GM10266 (cell line): ENCODE measurements at regions not wholly inside any gene's neighbourhood (a gene's known extent, or its start where the extent isn't known, plus 50 kb on each side); places are given as distances from the start of the nearest gene placed in this dataset.

Source experiments
- DNase-seq: peaks from one replicate; pipeline ENCODE4 v3.0.0; 2012; ENCODE audit errors: extremely low spot score
- TF ChIP-seq, protein P1 (sequence below): IDR thresholded peaks from 2 replicates; pipeline ENCODE4 v1.5.1; 2012; ENCODE audit warnings: mild to moderate bottlenecking, low read depth; ENCODE audit not compliant: control insufficient read depth, insufficient read depth; ENCODE audit errors: missing control alignments

DNA sequence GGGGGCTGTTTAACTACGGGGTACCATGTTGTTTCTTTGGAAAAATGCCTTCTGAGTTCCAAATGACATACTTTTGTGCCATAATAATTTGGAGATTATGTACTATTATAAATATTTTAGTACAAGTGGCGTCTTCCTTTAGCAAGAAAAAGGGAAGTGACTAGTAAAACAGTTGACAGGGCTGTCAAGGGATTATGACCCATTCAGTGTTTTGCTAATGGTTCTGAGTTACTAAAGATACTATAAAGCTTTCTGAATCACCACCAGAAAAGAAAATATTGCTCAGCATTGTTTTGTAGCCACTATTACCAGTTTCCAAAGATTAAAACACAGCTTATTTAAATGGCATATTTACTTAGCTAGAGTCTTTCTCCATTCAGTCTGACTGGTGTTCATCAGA, 334.9 kb downstream of the SNAPC1 start:
- no peak for DNase-seq
- TF ChIP-seq, protein P1, sequence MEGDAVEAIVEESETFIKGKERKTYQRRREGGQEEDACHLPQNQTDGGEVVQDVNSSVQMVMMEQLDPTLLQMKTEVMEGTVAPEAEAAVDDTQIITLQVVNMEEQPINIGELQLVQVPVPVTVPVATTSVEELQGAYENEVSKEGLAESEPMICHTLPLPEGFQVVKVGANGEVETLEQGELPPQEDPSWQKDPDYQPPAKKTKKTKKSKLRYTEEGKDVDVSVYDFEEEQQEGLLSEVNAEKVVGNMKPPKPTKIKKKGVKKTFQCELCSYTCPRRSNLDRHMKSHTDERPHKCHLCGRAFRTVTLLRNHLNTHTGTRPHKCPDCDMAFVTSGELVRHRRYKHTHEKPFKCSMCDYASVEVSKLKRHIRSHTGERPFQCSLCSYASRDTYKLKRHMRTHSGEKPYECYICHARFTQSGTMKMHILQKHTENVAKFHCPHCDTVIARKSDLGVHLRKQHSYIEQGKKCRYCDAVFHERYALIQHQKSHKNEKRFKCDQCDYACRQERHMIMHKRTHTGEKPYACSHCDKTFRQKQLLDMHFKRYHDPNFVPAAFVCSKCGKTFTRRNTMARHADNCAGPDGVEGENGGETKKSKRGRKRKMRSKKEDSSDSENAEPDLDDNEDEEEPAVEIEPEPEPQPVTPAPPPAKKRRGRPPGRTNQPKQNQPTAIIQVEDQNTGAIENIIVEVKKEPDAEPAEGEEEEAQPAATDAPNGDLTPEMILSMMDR: no peak

DNA sequence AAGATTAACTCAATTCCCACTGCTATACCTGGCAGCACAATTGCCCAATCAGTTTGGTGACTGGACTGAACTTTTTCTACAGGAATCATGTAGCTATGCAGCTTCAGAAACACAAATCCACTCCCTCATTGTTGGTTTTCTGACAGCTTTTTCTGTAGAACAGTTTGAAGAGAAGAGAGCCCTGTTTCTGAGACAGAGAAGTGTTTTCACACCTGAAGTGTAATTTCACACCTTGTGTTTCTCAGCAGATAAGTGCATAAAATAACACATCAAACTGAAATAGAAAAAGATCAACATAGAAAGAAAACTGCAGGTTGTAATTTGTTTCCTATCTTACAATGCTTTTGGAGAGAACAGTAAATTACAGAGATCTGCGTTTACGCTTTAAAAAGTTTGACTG, 335.6 kb downstream of the SNAPC1 start:
- no peak for DNase-seq
- TF ChIP-seq, protein P1: no peak

DNA sequence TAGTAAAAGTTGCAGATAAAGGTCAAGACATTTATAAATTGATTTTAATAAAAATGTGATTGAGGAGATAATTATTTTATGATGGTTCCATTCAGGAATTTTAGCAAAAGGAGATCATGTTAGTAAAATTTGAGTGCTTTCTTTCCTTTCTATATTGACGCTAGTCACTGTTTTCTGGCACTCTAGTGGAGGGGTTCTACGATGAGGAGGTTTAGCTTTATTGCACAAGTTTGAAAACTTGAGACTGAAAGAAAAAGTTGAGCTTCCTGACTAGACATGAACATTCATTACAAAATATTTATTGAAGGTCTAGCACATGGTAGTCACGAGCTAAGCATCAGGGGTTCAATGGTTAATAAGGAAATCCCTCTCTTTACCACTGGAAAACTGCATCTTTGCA, 336.1 kb downstream of the SNAPC1 start:
- TF ChIP-seq, protein P1: no peak
- DNase-seq: no peak

DNA sequence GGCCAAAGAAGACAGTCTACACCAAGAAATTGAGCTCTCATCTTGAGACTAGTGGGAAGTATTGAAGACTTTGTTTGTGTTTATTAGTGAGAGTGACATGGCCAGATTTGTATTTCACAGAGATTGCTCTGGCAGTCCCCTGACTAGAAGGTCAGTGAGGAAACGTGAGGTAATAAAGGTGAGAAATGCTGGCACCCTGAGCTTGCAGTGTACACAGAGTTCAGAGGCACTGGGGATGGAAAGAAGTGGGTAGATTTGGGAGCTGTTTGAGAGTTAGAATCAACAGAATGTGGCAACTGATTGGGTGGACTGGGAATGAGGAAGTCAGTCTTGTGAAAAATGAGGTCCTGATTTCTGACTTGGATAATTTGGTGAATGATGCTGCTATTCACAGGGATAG, 336.9 kb downstream of the SNAPC1 start:
- no peak for DNase-seq
- TF ChIP-seq, protein P1: no peak

DNA sequence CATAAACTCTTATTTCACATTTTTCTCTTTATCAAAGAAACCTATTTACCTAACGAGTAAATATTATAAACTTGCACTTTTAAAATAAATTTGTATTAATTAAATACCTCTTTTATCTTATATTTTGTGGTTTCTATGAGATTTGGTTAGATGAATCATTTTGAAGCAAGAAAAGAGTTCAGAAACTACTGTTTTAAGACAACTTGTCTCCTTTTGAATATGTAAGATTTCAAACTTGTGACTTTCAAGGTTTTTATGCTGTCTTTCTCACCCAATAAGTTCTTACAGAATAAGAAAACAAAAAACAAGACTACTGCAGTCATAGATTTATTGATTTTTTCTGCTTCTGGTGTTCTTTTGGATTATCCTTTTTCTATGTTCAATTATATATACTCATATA, 339.0 kb downstream of the SNAPC1 start:
- TF ChIP-seq, protein P1: no peak
- DNase-seq: no peak

DNA sequence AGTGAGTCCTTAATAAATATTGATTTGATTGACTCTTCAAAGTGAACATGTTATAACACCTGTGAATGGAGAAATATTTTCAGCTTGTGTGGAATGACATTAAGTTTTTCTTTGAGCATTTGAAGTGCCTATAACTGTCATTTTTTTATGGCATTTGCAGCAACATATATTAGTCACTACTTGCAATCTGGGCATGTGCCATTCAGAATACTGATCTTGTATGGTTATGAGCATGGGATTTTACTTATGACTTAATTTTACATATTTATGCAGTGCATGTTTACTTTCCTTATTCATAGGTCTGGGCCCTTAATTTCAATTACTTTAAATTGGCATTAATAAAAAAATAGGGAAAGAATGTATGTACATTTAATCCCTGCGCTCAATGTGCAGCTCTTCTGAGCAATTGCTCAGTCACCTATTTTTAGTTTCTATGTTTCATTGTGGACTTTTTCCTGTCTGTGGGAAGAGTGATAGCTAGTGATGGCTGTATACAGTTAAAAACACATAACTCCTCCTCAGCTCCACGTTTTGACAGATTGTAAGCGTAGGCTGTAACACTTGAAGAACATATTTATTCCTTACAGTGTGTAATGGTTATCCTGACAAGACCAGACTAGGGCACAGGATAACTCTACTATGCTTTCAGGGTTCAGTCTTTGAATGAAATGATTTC, 339.6 kb downstream of the SNAPC1 start:
- TF ChIP-seq, protein P1: no peak
- no peak for DNase-seq

DNA sequence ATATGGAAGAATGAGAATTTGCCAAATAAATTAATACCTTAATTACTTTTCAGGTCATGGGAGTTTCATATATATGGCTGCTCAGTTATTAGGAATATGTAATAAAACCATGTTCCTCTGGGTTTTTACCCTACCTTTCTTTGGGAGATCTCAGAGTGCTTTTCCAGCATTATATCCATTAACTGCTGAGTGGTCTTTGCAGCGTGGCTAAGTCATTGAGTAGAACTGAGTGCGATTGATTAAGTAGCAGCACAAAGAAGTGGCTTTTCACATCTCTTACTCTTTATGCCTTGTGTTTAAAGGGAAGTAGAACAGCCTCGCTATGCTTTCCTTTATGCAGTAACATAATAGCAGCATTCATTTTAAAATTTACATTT, 340.1 kb downstream of the SNAPC1 start:
- no peak for DNase-seq
- TF ChIP-seq, protein P1: no peak
